ENCODE measurements at regions not wholly inside any gene's neighbourhood (a gene's known extent, or its start where the extent isn't known, plus 50 kb on each side); places are given as distances from the start of the nearest gene placed in this dataset.
"Not testable (repeated sequence)": the region's sequence is repeated elsewhere in the genome, so short reads cannot be mapped to it uniquely, and the experiment has no call there.

GRCh38 chr7:86445285-86445684 is 198.4 kb upstream of the GRM3 start:
- Mint-ChIP-seq H3K36me3 (no peaks in the 10 kb centered on the region), H3K27ac (no peak overlapping the region), H3K9me3 (peaks cover 4 to 45% (median 12%) of the 10 kb centered on the region in 6 donors), H3K4me1 (no peaks in the 10 kb centered on the region), H3K27me3 (ENCODE audit: low read depth in 3 of 3) (no peaks in the 10 kb centered on the region), H3K4me3 (no peak overlapping the region)
- no peak for DNase-seq

GRCh38 chr7:86444245-86444644 is 199.5 kb upstream of the GRM3 start:
- Mint-ChIP-seq H3K27me3 (ENCODE audit: low read depth in 3 of 3) (no peaks in the 10 kb centered on the region), H3K27ac (no peak overlapping the region), H3K36me3 (no peaks in the 10 kb centered on the region), H3K4me1 (no peaks in the 10 kb centered on the region), H3K9me3 (peaks cover 4 to 43% (median 14%) of the 10 kb centered on the region in 6 donors), H3K4me3 (no peak overlapping the region)
- no peak for DNase-seq

GRCh38 chr7:86440420-86440819 is 203.3 kb upstream of the GRM3 start:
- H3K9me3 Mint-ChIP-seq, result peaks cover 4 to 34% (median 12%) of the 10 kb centered on the region in 6 donors
- H3K4me1 Mint-ChIP-seq; H3K4me3 Mint-ChIP-seq; H3K27me3 Mint-ChIP-seq (ENCODE audit: low read depth in 3 of 3); H3K36me3 Mint-ChIP-seq; H3K27ac Mint-ChIP-seq; DNase-seq: not testable (repeated sequence)

- Mint-ChIP-seq H3K4me1 (no peaks in the 10 kb centered on the region), H3K4me3 (no peak overlapping the region), H3K27ac (no peak overlapping the region), H3K27me3 (ENCODE audit: low read depth in 3 of 3) (no peaks in the 10 kb centered on the region), H3K9me3 (peaks cover 4 to 32% (median 14%) of the 10 kb centered on the region in 6 donors), H3K36me3 (no peaks in the 10 kb centered on the region)
- DNase-seq, result no peak
Measured at GRCh38 chr7:86437951-86438450, 205.7 kb upstream of the GRM3 start.

DNA sequence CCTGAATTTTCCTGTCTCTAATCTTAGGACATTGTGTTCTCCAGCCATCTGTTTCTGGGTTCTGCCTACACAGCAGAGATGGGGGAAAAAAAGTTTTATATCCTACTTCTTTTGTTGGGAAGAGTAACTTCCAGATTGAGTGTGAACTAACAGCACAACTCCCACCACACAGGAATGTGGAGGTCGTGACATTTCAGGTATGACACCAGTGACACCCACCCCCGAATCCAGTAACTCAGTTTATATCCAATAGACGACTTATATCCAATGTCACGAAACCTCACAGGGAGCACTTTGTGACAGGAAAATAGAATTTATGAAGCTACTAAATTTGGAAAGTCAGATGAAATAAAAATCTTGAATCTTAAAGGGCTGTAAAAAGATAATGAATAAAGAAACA is 211.9 kb upstream of the GRM3 start:
- no peak overlapping the region for H3K4me3 Mint-ChIP-seq

GRCh38 chr7:86411814-86412213 is 231.9 kb upstream of the GRM3 start:
- H3K27me3 Mint-ChIP-seq (ENCODE audit: low read depth in 3 of 3), result no peaks in the 10 kb centered on the region
- peaks cover under 1 to 28% (median 14%) of the 10 kb centered on the region in 6 donors for H3K9me3 Mint-ChIP-seq
- no peak for DNase-seq
- no peaks in the 10 kb centered on the region for H3K36me3 Mint-ChIP-seq
- H3K4me1 Mint-ChIP-seq, result no peaks in the 10 kb centered on the region
- no peak overlapping the region for H3K27ac Mint-ChIP-seq
- H3K4me3 Mint-ChIP-seq, result no peak overlapping the region

More for the DNA sequence above, 211.9 kb upstream of the GRM3 start:
- Mint-ChIP-seq H3K4me1 (no peaks in the 10 kb centered on the region), H3K27me3 (ENCODE audit: low read depth in 3 of 3) (no peaks in the 10 kb centered on the region), H3K36me3 (no peaks in the 10 kb centered on the region), H3K9me3 (peaks cover 3 to 24% (median 11%) of the 10 kb centered on the region in 6 donors), H3K27ac (no peak overlapping the region)
- DNase-seq, result no peak

DNA sequence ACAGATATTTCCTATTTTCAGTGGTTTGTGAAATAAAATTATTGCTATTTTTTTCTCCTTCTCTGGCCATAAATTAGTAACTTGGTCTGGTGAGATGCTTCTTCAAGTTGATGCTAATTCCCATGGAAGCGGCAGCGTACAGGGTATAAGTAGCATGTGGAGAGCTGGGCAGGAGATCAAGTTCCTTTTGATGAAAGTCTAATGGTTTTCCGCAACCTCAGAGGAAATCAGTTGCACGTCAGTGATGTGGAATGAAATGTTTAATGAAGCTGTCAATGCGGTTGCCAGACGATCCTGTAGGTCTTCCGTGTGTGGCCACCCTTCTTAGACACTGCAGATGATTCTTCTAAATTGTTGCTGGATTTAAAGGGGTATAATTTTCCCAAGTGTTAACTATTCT is 236.4 kb upstream of the GRM3 start:
- no peaks in the 10 kb centered on the region for H3K4me1 Mint-ChIP-seq
- peaks cover 1 to 43% (median 12%) of the 10 kb centered on the region in 6 donors for H3K9me3 Mint-ChIP-seq
- H3K36me3 Mint-ChIP-seq, result no peaks in the 10 kb centered on the region
- DNase-seq, result no peak
- H3K27ac Mint-ChIP-seq, result no peak overlapping the region
- no peaks in the 10 kb centered on the region for H3K27me3 Mint-ChIP-seq (ENCODE audit: low read depth in 3 of 3)
- H3K4me3 Mint-ChIP-seq, result no peak overlapping the region

GRCh38 chr7:86391813-86392212 is 251.9 kb upstream of the GRM3 start:
- Mint-ChIP-seq H3K4me1 (no peaks in the 10 kb centered on the region), H3K27me3 (ENCODE audit: low read depth in 3 of 3) (peaks cover 0 to 2% (median 0%) of the 10 kb centered on the region in 3 donors), H3K27ac (no peak overlapping the region), H3K9me3 (peaks cover 7 to 61% (median 28%) of the 10 kb centered on the region in 6 donors), H3K4me3 (no peak overlapping the region), H3K36me3 (no peaks in the 10 kb centered on the region)
- DNase-seq, result no peak

GRCh38 chr7:86375602-86376001 is 268.1 kb upstream of the GRM3 start:
- H3K4me1 Mint-ChIP-seq; H3K36me3 Mint-ChIP-seq; DNase-seq; H3K27me3 Mint-ChIP-seq (ENCODE audit: low read depth in 3 of 3); H3K27ac Mint-ChIP-seq; H3K4me3 Mint-ChIP-seq: not testable (repeated sequence)
- peaks cover 17 to 63% (median 40%) of the 10 kb centered on the region in 6 donors for H3K9me3 Mint-ChIP-seq

- peaks cover 6 to 56% (median 24%) of the 10 kb centered on the region in 6 donors for H3K9me3 Mint-ChIP-seq
Measured at GRCh38 chr7:86372262-86372661, 271.4 kb upstream of the GRM3 start.

DNA sequence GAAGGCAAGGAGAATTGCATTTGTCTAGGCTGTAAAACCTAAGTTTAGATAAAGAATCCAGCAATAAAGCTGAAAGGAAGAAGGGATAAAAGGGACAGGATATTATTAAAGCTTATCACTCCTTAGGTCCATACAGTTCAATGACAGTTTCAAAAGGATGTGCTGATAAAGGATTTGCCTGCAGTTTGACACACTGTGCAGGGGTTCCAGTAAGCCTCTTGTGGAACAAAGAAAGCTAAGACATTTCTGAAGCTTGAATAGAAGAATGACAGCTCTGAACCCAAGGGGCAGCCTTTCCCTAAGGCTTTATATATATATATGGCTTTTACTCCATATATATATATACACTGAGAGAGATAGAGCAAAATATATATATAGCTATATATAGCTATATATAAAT is 276.8 kb upstream of the GRM3 start:
- H3K4me1 Mint-ChIP-seq, result no peaks in the 10 kb centered on the region

More at GRCh38 chr7:86372262-86372661, 271.4 kb upstream of the GRM3 start:
- Mint-ChIP-seq H3K4me3 (no peak overlapping the region), H3K27me3 (ENCODE audit: low read depth in 3 of 3) (peaks cover 0 to 5% (median 1%) of the 10 kb centered on the region in 3 donors), H3K27ac (no peak overlapping the region), H3K36me3 (no peaks in the 10 kb centered on the region), H3K4me1 (no peaks in the 10 kb centered on the region)
- no peak for DNase-seq

GRCh38 chr7:86340407-86340806 is 303.3 kb upstream of the GRM3 start:
- H3K9me3 Mint-ChIP-seq, result peaks cover 6 to 32% (median 22%) of the 10 kb centered on the region in 6 donors
- not testable (repeated sequence) for H3K4me3 Mint-ChIP-seq; H3K36me3 Mint-ChIP-seq; H3K27me3 Mint-ChIP-seq (ENCODE audit: low read depth in 3 of 3); H3K27ac Mint-ChIP-seq; DNase-seq; H3K4me1 Mint-ChIP-seq

More for the DNA sequence above, 276.8 kb upstream of the GRM3 start:
- Mint-ChIP-seq H3K4me3 (no peak overlapping the region), H3K36me3 (no peaks in the 10 kb centered on the region), H3K9me3 (peaks cover 9 to 40% (median 17%) of the 10 kb centered on the region in 6 donors), H3K27me3 (ENCODE audit: low read depth in 3 of 3) (peaks cover 0 to 2% (median 1%) of the 10 kb centered on the region in 3 donors), H3K27ac (no peak overlapping the region)
- DNase-seq, result no peak

- Mint-ChIP-seq H3K4me1 (no peaks in the 10 kb centered on the region), H3K27ac (no peak overlapping the region), H3K9me3 (peaks cover 6 to 32% (median 24%) of the 10 kb centered on the region in 6 donors), H3K27me3 (ENCODE audit: low read depth in 3 of 3) (peaks cover 0 to 2% (median 0%) of the 10 kb centered on the region in 3 donors), H3K36me3 (peaks cover 0 to 8% (median 0%) of the 10 kb centered on the region in 3 donors), H3K4me3 (no peak overlapping the region)
- no peak for DNase-seq
Measured at GRCh38 chr7:86339051-86339450, 304.7 kb upstream of the GRM3 start.

DNA sequence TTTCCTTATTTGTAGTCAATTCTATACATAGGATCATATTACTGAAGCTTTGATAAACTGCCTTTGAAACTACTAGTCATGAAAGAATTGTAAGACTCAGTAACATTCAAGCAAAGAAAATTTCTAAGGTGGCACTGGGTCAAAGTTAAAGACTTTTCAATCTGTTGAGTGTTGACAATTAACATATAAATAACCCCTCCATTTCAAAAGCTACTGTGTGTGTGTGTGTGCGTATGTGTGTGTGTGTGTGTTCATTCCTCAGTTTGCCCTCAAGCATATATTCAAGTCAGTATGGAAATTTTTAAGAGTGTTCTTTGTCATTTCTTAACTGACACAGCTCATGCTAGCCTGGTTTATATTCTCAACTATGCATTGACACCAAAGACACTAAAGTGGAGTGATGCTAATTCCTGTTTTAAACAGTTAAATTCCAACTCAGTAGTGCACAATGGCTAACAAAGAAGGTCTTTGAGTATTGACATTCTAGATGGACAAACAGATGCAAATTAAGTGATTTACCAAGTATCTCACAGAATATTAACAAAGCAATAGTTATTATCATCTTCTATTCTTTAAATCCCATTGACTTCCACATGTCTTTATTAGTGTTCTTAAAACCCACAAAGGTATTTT is 314.8 kb upstream of the GRM3 start:
- no peaks in the 10 kb centered on the region for H3K36me3 Mint-ChIP-seq
- no peak for DNase-seq
- H3K4me3 Mint-ChIP-seq, result no peak overlapping the region
- H3K27ac Mint-ChIP-seq, result no peak overlapping the region
- no peaks in the 10 kb centered on the region for H3K4me1 Mint-ChIP-seq
- H3K27me3 Mint-ChIP-seq (ENCODE audit: low read depth in 3 of 3), result no peaks in the 10 kb centered on the region
- H3K9me3 Mint-ChIP-seq, result peaks cover 2 to 35% (median 12%) of the 10 kb centered on the region in 6 donors

DNA sequence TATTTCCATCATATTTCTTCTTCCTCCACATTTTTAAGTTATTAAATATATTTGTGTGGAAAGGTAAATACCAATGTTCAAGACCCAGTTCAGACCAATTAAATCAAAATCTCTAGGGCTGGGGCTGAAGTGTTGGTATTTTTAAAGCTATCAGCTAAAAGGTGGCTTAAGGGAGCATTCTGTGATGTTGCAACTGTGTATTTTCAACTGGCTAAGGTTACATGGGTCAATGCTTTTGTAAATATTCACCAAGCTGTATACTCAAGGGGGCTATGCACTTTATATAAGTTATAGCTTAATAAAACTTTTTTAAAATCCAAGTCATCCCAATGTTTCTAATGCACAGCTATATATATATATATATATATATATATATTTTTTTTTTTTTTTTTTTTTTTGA is 316.9 kb upstream of the GRM3 start:
- no peak overlapping the region for H3K4me3 Mint-ChIP-seq
- no peaks in the 10 kb centered on the region for H3K4me1 Mint-ChIP-seq
- H3K27me3 Mint-ChIP-seq (ENCODE audit: low read depth in 3 of 3), result no peaks in the 10 kb centered on the region
- peaks cover 2 to 34% (median 17%) of the 10 kb centered on the region in 6 donors for H3K9me3 Mint-ChIP-seq
- no peaks in the 10 kb centered on the region for H3K36me3 Mint-ChIP-seq
- no peak overlapping the region for H3K27ac Mint-ChIP-seq
- no peak for DNase-seq

Measured in immature natural killer cell (primary cell).